ENCODE measurements at regions not wholly inside any gene's neighbourhood (a gene's known extent, or its start where the extent isn't known, plus 50 kb on each side); places are given as distances from the start of the nearest gene placed in this dataset.
"Not testable (repeated sequence)": the region's sequence is repeated elsewhere in the genome, so short reads cannot be mapped to it uniquely, and the experiment has no call there.

DNA sequence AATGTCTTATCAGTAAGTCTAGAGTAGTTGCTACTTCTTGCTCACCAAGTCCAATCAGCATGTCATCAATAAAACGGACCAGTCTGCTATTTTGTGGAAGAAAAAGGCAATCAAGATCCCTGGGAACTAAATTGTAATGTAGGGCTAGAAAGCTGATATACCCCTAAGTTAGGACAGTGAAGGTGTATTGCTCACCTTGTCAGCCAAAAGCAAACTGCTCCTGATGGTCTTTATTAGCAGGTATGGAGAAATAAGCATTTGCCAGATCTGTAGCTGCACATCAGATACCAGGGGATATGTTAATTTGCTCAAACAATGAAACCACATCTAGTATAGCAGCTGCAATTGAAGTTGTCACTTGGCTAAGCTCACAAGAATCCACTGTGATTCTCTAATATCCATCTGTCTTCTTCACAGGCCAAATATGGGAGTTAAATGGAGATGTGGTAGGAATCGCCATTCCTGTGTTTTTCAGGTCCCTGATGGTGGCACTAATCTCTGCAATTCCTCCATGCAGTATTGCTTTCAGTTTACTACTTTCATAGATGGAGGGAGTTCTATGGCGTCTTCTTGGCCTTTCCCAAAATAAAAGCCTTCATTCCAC is 75.0 kb downstream of the TMEM237 start:
- TF ChIP-seq, protein P1, sequence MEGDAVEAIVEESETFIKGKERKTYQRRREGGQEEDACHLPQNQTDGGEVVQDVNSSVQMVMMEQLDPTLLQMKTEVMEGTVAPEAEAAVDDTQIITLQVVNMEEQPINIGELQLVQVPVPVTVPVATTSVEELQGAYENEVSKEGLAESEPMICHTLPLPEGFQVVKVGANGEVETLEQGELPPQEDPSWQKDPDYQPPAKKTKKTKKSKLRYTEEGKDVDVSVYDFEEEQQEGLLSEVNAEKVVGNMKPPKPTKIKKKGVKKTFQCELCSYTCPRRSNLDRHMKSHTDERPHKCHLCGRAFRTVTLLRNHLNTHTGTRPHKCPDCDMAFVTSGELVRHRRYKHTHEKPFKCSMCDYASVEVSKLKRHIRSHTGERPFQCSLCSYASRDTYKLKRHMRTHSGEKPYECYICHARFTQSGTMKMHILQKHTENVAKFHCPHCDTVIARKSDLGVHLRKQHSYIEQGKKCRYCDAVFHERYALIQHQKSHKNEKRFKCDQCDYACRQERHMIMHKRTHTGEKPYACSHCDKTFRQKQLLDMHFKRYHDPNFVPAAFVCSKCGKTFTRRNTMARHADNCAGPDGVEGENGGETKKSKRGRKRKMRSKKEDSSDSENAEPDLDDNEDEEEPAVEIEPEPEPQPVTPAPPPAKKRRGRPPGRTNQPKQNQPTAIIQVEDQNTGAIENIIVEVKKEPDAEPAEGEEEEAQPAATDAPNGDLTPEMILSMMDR (IDR thresholded peaks at IDR 0.05; ENCODE audit: low read depth, low read length, missing control alignments), result no peak
- no peak for DNase-seq (ENCODE audit: low read depth)
- H3K4me3 ChIP-seq (ENCODE audit: low read depth, low read length), result no peak overlapping the region

DNA sequence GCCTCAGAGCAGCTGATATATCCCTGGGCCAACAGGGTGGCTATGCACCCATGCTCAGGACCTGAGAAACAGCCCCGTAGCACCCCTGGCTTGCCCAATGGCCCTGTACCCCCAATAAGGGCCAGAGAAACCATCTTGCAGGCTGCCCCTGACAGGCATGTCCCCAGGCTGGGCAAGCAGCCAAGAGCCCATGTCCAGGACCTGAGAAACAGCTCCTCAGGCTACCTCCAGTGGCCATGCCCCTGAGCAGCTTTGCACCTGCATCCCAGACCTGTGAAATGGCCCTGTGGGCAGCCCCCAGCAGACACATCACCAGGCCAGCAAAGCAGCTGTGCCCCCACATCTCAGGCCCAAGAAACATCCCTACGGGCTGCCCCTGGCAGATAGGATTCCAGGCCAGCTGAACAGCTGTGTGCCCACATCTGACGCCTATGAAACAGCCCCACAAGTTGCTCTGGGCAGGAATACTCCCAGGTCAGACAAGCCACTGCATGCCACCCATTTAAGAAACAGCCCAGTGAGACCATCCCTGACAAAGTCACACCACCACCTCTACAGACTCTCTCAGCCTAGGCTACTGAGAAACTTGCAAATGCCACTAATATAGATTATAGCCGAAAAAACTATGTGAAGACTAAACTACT is 84.1 kb downstream of the TMEM237 start:
- TF ChIP-seq, protein P1 (IDR thresholded peaks at IDR 0.05; ENCODE audit: low read depth, low read length, missing control alignments), result no peak
- DNase-seq (ENCODE audit: low read depth), result no peak
- H3K4me3 ChIP-seq (ENCODE audit: low read depth, low read length), result no peak overlapping the region

- DNase-seq (ENCODE audit: low read depth), result no peak
- TF ChIP-seq, protein P1 (IDR thresholded peaks at IDR 0.05; ENCODE audit: low read depth, low read length, missing control alignments), result peak; percentile 5
These were observed 84.6 kb downstream of the TMEM237 start for GRCh38 chr2:201558665-201559064.

GRCh38 chr2:201558232-201558631 is 85.1 kb downstream of the TMEM237 start:
- TF ChIP-seq, protein P1 (IDR thresholded peaks at IDR 0.05; ENCODE audit: low read depth, low read length, missing control alignments), result no peak
- H3K4me3 ChIP-seq (ENCODE audit: low read depth, low read length), result no peak overlapping the region
- no peak for DNase-seq (ENCODE audit: low read depth)

More at GRCh38 chr2:201558665-201559064, 84.6 kb downstream of the TMEM237 start:
- no peak overlapping the region for H3K4me3 ChIP-seq (ENCODE audit: low read depth, low read length)

- H3K4me3 ChIP-seq (ENCODE audit: low read depth, low read length), result no peak overlapping the region
- DNase-seq (ENCODE audit: low read depth), result no peak
- TF ChIP-seq, protein P1 (IDR thresholded peaks at IDR 0.05; ENCODE audit: low read depth, low read length, missing control alignments), result no peak
These were observed 91.4 kb downstream of the TMEM237 start for GRCh38 chr2:201551901-201552300.

GRCh38 chr2:201546576-201546975 is 95.0 kb downstream of the STRADB start:
- TF ChIP-seq, protein P1 (IDR thresholded peaks at IDR 0.05; ENCODE audit: low read depth, low read length, missing control alignments), result no peak
- no peak for DNase-seq (ENCODE audit: low read depth)
- H3K4me3 ChIP-seq (ENCODE audit: low read depth, low read length), result no peak overlapping the region

GRCh38 chr2:201542291-201542690 is 90.8 kb downstream of the STRADB start:
- DNase-seq (ENCODE audit: low read depth), result no peak
- TF ChIP-seq, protein P1 (IDR thresholded peaks at IDR 0.05; ENCODE audit: low read depth, low read length, missing control alignments), result no peak
- no peak overlapping the region for H3K4me3 ChIP-seq (ENCODE audit: low read depth, low read length)

- not testable (repeated sequence) for DNase-seq (ENCODE audit: low read depth); H3K4me3 ChIP-seq (ENCODE audit: low read depth, low read length)
These were observed 87.7 kb downstream of the STRADB start for GRCh38 chr2:201539271-201539670.

Measured in GM12864 (cell line).